Mucosa of gallbladder (tissue), 1 donor: ENCODE measurements at regions not wholly inside any gene's neighbourhood (a gene's known extent, or its start where the extent isn't known, plus 50 kb on each side); places are given as distances from the start of the nearest gene placed in this dataset.

Source experiments
- DNase-seq: peaks from one replicate; pipeline ENCODE4 v3.0.0-alpha.2; 2020; ENCODE audit warnings: low spot score
- donor health status: DM: no; HTN: no; CAD: no.

DNA sequence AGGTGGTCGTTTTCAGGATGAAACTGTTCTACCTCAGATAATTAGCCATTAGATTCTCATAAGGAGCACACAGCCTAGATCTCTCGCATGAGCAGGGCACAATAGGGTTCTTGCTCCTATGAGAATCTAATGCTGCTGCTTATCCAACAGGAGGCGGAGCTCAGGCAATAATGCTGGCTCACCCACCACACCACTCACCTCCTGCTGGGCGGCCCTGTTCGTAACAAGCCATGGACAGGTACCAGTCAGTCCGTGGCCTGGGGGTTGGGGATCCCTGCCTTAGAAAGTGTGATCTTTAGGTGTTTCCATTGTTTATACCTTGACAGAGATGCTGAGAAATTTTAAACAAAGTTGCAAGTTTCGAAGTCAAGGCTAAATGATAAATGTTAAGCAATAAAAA is 344.6 kb upstream of the HTR2A start:
- DNase-seq = no peak

- no peak for DNase-seq
Measured at GRCh38 chr13:47239025-47239424, 342.2 kb upstream of the HTR2A start.

GRCh38 chr13:47237571-47237970 is 340.7 kb upstream of the HTR2A start:
- DNase-seq = no peak

DNA sequence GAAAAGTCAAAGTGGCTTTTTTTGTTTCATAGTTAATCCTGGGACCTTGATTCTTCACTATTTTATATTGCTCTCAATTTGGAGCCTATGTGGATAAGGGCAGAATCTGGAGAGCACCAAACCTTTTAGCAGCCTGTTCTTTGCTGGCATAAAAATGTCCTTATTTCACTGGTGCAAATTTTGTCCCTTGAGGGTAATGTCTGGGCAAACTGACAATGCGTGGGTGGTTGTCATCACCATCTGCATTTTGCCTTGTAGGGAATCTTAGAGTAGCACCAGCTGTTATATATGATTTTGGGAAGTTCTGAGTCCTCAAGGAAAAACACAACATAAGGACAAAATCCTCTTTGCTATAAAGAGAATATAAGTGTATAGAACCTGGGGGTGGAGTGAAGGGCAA is 336.9 kb upstream of the HTR2A start:
- no peak for DNase-seq

DNA sequence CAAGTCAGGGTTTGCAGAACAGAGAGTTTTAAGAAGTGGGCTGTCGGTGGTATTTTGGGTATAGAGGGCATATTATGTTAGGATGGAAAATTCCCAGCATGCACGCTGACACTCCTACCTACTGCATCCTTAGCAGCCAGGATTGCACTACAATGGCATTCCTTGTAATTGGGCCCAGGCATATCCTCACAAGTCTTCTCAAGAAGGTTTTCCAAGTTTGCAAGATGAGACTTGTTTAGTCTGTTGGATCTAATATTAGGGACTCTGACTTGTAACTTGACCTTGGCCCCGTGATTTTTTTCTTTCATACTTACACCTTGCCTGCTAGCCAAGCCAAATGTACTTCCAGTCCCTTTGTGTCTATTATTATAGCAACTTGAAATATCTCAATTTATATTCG is 335.7 kb upstream of the HTR2A start:
- DNase-seq = no peak

DNA sequence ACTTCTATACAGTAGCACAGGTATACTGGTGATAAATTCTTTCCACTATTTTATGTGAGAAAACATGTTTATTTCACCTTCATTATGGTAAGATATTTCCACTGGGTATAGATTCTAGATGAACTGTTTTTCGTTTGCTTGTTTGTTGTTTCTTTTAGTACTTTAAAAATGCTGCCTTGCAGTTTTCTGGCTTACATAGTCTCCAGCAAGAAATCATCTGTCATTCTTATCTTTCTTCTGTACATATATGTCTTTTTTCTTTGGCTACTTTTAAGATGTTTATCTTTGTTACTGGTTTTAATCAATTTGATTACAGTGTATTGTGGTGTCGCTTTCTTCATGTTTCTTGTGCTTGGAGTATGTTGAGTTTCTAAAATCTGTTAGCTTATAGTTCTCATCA is 333.3 kb upstream of the HTR2A start:
- DNase-seq = no peak

GRCh38 chr13:47226516-47226915 is 329.7 kb upstream of the HTR2A start:
- no peak for DNase-seq

DNA sequence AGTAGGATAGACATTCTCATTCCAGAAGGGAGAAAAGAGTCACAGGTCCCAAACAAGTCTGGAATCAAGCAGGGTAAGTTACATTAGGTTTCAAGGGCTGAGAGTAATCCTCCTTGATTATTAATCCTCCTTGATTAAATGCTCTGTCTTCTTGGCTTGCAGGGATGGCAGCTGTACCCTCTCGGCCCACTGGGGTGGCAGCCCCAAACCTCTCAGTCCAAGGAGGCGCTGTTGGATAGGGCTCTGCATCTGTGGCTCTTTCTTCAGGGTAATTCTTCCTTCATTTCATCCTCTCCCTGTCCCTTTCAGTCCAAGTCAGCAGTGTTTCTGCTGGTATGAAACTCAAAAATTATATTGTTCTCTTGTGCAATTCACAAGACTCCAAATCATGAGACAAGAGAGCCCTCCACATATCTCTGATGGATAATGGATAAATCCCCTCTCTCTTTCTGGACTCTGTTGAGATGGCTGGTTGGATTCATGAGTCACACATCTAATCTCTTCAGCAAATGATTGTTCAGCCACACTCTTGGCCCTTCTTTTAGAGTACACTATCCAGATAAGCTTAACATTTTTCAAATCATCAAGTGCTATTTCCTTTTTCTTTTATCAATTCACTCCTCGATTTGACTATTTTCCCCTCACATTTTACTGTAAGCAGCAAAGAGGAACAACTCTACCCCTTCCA is 323.7 kb upstream of the HTR2A start:
- DNase-seq = no peak

- no peak for DNase-seq
Measured at GRCh38 chr13:47218611-47219010, 321.8 kb upstream of the HTR2A start.

DNA sequence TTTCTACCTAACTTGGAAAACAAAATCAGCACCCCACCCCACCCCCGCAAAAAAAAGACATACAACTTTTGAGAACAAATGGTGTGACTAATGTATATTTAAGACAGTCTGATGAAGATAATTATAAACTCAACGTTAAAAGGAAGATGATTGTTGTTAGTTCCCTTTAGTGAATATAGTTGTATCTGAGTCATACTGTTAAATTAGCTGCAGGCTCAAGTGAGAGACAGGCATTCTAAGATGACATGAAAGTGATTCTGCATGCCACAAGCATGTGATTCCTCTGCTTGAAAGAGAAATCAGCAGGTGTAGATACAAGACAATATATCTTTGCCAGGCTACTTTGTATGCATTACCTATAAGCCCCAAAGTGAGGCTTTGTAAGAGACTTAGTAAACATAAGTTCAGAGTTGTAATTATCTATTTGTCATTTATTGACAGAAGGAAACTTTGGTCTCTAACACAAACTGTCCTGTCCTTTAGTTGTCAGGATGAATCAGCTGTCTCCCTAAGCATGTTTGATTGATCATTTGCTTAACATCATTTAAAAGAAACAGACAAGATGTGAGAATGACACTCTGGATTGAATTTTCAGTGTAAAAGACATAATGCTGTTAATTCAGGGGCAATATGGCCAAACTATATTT is 319.4 kb upstream of the HTR2A start:
- DNase-seq = no peak

GRCh38 chr13:47215736-47216135 is 318.9 kb upstream of the HTR2A start:
- no peak for DNase-seq

- DNase-seq = no peak
Measured at GRCh38 chr13:47213047-47213446, 316.2 kb upstream of the HTR2A start.

- no peak for DNase-seq
Measured at GRCh38 chr13:47211106-47211505, 314.3 kb upstream of the HTR2A start.

GRCh38 chr13:47206111-47206510 is 309.3 kb upstream of the HTR2A start:
- no peak for DNase-seq

DNA sequence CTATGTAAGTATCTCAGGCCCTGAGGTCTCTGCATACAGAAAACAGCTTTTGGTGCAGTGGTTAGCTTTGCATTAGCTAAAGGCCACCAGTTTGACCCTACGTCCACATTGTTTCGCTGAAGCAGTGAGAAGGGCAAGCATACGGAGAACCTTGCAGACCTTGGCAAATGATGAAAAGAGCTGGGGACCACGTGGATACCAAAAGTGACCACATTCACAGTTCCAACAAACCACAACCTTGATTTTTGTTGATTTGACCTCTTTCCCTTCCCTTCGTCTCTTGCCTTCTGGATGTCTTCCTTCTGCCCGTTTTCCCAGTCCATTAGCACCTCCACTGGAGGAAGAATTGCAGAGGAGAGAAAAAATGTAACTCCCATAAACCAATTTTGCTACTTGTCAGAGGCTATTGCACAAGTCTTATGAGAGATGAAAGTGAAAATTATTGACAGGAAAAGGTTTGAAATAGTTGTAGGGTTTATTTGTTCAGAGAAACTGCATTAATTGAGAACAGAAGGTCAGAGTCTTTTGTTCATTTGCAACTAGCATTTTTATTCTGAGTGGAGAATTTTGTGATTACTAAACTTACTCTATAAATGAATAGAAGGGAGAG is 293.9 kb upstream of the HTR2A start:
- no peak for DNase-seq

GRCh38 chr13:47188802-47189201 is 291.9 kb upstream of the HTR2A start:
- no peak for DNase-seq

DNA sequence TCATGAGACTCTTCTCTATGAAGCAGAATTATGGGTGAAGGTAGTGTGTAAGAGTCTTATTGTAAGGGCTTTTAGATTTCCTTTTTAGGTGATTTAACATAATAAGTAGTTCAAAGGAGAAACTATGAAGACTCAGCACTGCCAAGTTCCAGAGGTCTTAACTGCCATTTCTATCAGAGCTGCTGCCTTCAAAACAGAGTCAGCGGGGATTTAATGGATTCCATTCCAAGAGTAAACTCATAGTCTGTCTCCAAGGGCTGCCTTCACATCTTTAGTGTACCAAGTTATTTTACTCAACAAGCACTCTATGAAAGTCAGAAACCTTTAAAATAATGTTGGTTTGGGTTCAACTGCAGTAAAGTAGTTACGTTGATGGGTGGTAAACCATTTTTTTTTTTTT is 289.6 kb upstream of the HTR2A start:
- no peak for DNase-seq

DNA sequence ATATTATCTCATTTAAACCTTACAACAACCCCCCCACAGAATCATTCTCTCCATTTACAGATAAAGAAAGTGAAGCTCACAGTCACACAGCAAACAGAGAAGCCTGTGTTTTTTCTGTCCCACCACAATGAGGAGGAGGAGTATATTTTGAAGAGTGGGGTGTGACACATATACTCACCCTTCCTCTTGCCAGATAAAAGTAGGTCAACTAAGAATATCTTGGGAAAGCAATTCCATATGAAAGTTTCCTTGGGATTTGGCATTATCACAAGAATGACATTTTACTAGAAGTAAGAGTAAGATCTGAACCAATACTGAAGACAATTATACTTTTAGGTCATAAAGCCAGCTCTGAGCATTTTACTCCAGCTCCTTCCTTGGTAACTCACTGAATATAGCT is 287.5 kb upstream of the HTR2A start:
- DNase-seq = no peak

- DNase-seq = no peak
Measured at GRCh38 chr13:47179321-47179720, 282.5 kb upstream of the HTR2A start.

DNA sequence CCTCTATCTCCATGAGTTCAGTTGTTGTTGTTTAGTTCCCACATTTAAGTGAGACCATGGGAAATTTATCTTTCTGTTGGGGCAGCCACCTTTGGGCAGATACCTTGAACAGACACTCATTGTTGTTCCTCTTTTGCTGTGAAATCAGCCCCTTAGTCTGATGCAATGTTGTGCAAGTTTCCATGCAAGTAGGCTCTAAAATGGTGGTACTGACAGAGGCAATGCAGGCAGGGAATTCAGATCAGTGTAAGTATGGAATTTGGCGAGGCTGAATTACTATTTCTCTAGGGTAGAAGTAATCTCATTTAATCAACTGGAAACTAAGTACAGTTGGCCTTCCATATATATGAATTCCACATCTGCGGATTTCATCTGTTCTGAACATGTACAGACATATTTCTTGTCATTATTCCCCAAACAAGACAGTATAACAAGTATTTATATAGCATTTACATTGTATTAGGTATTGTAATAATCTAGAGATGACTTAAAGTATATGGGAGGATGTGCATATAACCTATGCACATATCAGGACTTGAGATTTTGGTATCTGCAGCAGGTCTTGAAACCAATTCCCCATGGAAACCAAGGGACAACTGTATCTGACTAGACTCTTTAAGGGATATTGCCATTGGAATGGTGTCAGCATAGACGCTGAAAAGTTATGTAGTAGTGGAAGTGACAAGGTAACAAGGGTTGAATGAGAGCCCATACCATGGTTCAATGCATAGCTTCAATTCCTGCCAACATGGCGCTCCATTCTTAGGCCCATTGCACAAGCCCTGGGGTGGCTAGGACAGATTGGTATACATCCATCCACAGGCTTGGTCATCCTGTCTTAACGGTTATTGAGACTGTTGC is 281.5 kb upstream of the HTR2A start:
- DNase-seq = no peak

DNA sequence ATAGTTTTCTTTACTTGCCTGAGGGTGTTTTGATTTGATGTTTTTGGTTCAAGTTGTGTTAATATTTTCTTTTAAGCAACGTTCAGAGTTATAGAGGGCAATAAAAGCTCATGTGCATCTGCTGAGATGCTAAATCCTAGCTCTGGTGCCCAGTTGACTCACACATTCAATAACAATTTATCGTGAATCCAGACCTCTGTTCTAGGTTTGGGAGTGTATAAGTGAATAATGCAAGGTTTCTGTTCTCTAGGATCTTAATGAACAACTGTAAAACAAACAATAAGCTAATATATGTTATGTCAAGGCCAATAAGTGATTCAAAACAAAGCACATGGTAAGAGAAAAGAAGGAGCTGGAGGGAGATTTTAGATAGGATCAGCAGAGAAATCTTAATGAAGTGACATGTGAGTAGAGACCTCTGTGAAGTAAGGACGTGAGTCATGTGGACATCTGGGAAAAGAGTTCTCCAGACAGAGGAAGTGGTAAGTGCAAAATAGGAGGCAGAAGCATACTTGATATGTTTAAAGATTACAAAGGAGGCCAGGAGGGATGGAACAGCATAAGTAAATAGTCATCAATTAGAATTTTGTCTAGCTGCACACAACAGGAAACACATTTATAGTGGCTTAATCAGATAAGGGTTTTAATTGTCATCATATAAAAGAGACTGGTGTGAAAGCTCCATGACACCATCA is 278.5 kb upstream of the HTR2A start:
- DNase-seq = no peak

GRCh38 chr13:47170971-47171370 is 274.1 kb upstream of the HTR2A start:
- no peak for DNase-seq
